OCI-LY3 (cell line): ENCODE measurements at regions not wholly inside any gene's neighbourhood (a gene's known extent, or its start where the extent isn't known, plus 50 kb on each side); places are given as distances from the start of the nearest gene placed in this dataset.

ENCODE experiments used
- H2AFZ ChIP-seq: fragments of 200-600, 300-600 bp; shearing (Covaris generic); 2 replicates; pipeline ENCODE4 v1.6.0; 2014; ENCODE audit warnings: antibody characterized with exemption, low read depth, low read length
- H3K27ac ChIP-seq: fragments of 200-600, 300-600 bp; sonication (generic); 2 replicates; pipeline ENCODE4 v1.5.1; 2014; ENCODE audit warnings: mild to moderate bottlenecking, low read length, moderate library complexity, mixed read lengths
- H3K27me3 ChIP-seq: fragments of 200-600, 300-600 bp; sonication (generic); 2 replicates; pipeline ENCODE4 v1.6.1; 2014; ENCODE audit warnings: low read depth, low read length, mixed read lengths
- H3K36me3 ChIP-seq: fragments of 200-600, 300-600 bp; sonication (generic); replicated peaks from 2 replicates; pipeline ENCODE3; 2014; ENCODE audit warnings: low read depth, low read length, mixed read lengths
- H3K4me1 ChIP-seq: fragments of 300-600, 200-600 bp; sonication (generic); 2 replicates; pipeline ENCODE4 v1.6.1; 2014; ENCODE audit warnings: low read length, mixed read lengths
- H3K4me2 ChIP-seq: fragments of 200-600, 300-600 bp; sonication (generic); 2 replicates; pipeline ENCODE4 v1.6.1; 2014; ENCODE audit warnings: low read length, mixed read lengths
- H3K4me3 ChIP-seq: fragments of 300-600, 200-600 bp; sonication (generic); 2 replicates; pipeline ENCODE4 v1.5.1; 2014; ENCODE audit warnings: antibody characterized with exemption, mild to moderate bottlenecking, low read length, moderate library complexity
- H3K79me2 ChIP-seq: fragments of 300-600, 200-600 bp; shearing (Covaris generic); 2 replicates; pipeline ENCODE4 v1.6.1; 2014; ENCODE audit warnings: mild to moderate bottlenecking, low read length, mixed read lengths
- H3K9ac ChIP-seq: fragments of 300-600, 200-600 bp; shearing (Covaris generic); 2 replicates; pipeline ENCODE4 v1.6.0; 2014; ENCODE audit warnings: mild to moderate bottlenecking, low read length, moderate library complexity
- H3K9me3 ChIP-seq: fragments of 200-600, 300-600 bp; shearing (Covaris generic); 2 replicates; pipeline ENCODE4 v1.6.1; 2014; ENCODE audit warnings: low read length, mixed read lengths; ENCODE audit not compliant: insufficient read depth
- H4K20me1 ChIP-seq: fragments of 200-600, 300-600 bp; sonication (generic); 2 replicates; pipeline ENCODE4 v1.6.1; 2016; ENCODE audit warnings: low read length, mixed read lengths; ENCODE audit not compliant: insufficient read depth
- CTCF ChIP-seq: fragments of 200-600, 300-600 bp; sonication (generic); IDR thresholded peaks from 2 replicates; pipeline ENCODE4 v1.5.1; 2014; ENCODE audit warnings: antibody characterized with exemption, low read length, low read depth
- EZH2phosphoT487 ChIP-seq: fragments of 200-600 bp; shearing (Covaris generic); IDR thresholded peaks from 2 replicates; pipeline ENCODE4 v1.6.1; 2018; ENCODE audit warnings: antibody characterized with exemption, mixed run types, low read depth

GRCh38 chr6:139712830-139713229, 338.4 kb upstream of the CITED2 start:
- H3K4me1 ChIP-seq: no peaks in the 10 kb centered on the region
- no peak overlapping the region for H3K27ac ChIP-seq
- H3K36me3 ChIP-seq: no peaks in the 10 kb centered on the region
- H4K20me1 ChIP-seq: no peaks in the 10 kb centered on the region
- H3K9me3 ChIP-seq: no peaks in the 10 kb centered on the region
- H3K27me3 ChIP-seq: no peaks in the 10 kb centered on the region
- no peak overlapping the region for H2AFZ ChIP-seq
- H3K79me2 ChIP-seq: no peaks in the 10 kb centered on the region
- H3K9ac ChIP-seq: no peak overlapping the region
- no peak overlapping the region for H3K4me2 ChIP-seq
- no peak overlapping the region for H3K4me3 ChIP-seq
- TF ChIP-seq EZH2phosphoT487: no peak
- TF ChIP-seq CTCF: no peak

DNA sequence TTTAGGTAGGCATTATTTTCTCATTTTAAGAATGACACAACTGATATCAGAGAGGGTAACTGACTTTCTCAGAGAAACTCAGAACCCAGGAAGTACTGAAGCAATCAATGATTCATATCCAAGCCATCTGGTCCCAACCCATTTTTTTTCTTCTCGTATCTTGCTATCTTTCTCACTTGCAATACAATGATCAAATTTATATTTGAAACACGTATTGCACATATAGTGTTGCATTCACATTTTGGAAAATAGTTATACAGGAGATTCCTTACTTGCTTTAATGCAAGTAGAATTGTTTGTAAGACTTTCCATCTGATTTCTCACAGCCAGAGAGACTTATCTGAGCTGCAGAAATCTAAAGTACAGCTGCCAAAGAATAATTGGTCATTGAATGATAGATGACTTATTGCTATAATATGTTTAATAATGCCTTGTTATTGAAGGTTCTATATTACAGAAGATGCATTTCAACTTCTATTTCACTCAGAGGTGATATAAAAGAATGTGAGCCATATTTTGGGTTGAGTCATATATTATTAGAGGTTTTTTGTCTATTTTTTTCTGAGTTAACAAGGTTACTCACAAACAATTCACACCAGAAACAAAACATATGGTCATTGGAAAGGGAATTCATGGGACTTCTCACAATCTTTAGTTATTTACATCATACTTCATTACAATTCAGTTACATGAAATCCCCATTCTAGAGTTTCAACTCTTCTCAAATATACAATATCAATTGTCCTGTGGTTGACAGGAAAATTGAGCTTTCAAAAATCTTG, 337.5 kb upstream of the CITED2 start:
- Histone ChIP-seq H3K4me3 (no peak overlapping the region), H3K9me3 (no peaks in the 10 kb centered on the region), H3K27me3 (no peaks in the 10 kb centered on the region), H3K36me3 (no peaks in the 10 kb centered on the region), H3K27ac (no peak overlapping the region), H3K9ac (no peak overlapping the region), H4K20me1 (no peaks in the 10 kb centered on the region), H3K79me2 (no peaks in the 10 kb centered on the region), H3K4me1 (no peaks in the 10 kb centered on the region), H2AFZ (no peak overlapping the region), H3K4me2 (no peak overlapping the region)
- TF ChIP-seq CTCF: no peak
- no peak for TF ChIP-seq EZH2phosphoT487

- H3K27me3 ChIP-seq: no peaks in the 10 kb centered on the region
- TF ChIP-seq EZH2phosphoT487: no peak
- no peak for TF ChIP-seq CTCF
- H3K4me1 ChIP-seq: no peaks in the 10 kb centered on the region
- H3K9me3 ChIP-seq: no peaks in the 10 kb centered on the region
- H3K36me3 ChIP-seq: no peaks in the 10 kb centered on the region
- no peak overlapping the region for H2AFZ ChIP-seq
- no peaks in the 10 kb centered on the region for H4K20me1 ChIP-seq
- H3K27ac ChIP-seq: no peak overlapping the region
- H3K4me2 ChIP-seq: no peak overlapping the region
- H3K79me2 ChIP-seq: no peaks in the 10 kb centered on the region
- H3K4me3 ChIP-seq: no peak overlapping the region
- no peak overlapping the region for H3K9ac ChIP-seq
Observed at GRCh38 chr6:139710556-139710955, 336.1 kb upstream of the CITED2 start.

DNA sequence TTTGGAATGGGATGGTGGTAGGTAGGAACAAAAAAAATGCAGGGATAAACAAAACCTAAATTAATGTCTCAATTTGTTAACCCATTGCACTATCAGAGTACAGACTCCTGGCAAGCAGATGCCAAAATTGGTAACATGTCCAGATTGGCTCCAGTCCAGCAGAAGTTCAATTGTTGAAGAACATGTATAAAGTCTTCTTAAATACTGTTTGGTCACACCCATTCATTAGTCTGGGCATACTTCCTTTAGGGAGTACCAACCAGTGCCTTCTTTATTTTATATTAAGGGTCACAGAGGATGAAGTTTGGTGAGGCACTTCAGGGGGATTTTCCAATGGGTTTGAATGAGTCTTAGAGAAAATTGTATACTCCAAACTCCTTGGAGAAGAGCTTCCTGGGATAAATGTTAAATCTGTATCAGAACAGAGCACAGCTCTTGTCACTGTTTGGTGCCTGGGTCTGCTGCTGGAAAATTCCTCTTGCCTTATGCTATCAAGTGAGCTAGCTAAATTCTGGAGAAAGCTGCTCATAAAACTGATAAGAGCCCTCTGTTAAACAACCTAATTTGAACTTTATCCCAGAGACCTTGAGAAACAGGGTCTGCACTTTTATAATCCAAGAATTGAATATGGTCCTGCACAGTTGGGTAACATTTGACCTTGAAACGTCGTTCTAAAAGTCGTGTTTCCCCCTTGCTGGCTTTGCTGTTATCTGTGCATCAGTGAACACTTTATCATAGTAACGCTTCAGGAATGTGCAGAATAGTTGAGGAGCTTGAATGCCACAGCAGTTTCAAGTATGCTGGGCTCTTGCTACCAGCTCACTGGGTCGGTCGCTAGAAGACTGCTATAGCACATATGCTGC, 334.1 kb upstream of the CITED2 start:
- H3K27me3 ChIP-seq: no peaks in the 10 kb centered on the region
- H3K9me3 ChIP-seq: no peaks in the 10 kb centered on the region
- no peak overlapping the region for H3K4me3 ChIP-seq
- H2AFZ ChIP-seq: no peak overlapping the region
- no peak overlapping the region for H3K9ac ChIP-seq
- H3K4me2 ChIP-seq: no peak overlapping the region
- H3K36me3 ChIP-seq: no peaks in the 10 kb centered on the region
- TF ChIP-seq CTCF (no peak), EZH2phosphoT487 (no peak)
- no peaks in the 10 kb centered on the region for H3K4me1 ChIP-seq
- no peaks in the 10 kb centered on the region for H4K20me1 ChIP-seq
- no peak overlapping the region for H3K27ac ChIP-seq
- no peaks in the 10 kb centered on the region for H3K79me2 ChIP-seq
